Muscle of leg (tissue), 3 donors: ENCODE measurements at regions not wholly inside any gene's neighbourhood (a gene's known extent, or its start where the extent isn't known, plus 50 kb on each side); places are given as distances from the start of the nearest gene placed in this dataset.

ENCODE experiments used
- DNase-seq: peaks from one replicate; pipeline ENCODE4 v3.0.0; 2013
- H3K27ac ChIP-seq: one replicate; pipeline ENCODE4 v1.5.1; 2013; ENCODE audit warnings: mild to moderate bottlenecking, low read length, control low read depth
- H3K27me3 ChIP-seq: one replicate; pipeline ENCODE4 v1.6.1; 2013; ENCODE audit warnings: low read length; ENCODE audit not compliant: control insufficient read depth, insufficient read depth
- H3K36me3 ChIP-seq: one replicate; pipeline ENCODE4 v1.6.1; 2013; ENCODE audit warnings: low read length; ENCODE audit not compliant: control insufficient read depth, insufficient read depth
- H3K4me1 ChIP-seq: one replicate; pipeline ENCODE4 v1.6.1; 2013; ENCODE audit warnings: low read length; ENCODE audit not compliant: control insufficient read depth, insufficient read depth
- H3K4me3 ChIP-seq: one replicate; pipeline ENCODE4 v1.5.1; 2013; ENCODE audit warnings: low read length, control low read depth
- H3K9me3 ChIP-seq: replicated peaks from 2 replicates; pipeline ENCODE4 v1.6.1; 2013; ENCODE audit warnings: low read depth, low read length; ENCODE audit not compliant: control insufficient read depth
- WGBS: methylation state at CpG from one replicate; pipeline ENCODE4 v1.1.5; 2013; ENCODE audit warnings: missing lambda C conversion rate; ENCODE audit not compliant: insufficient coverage; 5-methylcytosine and 5-hydroxymethylcytosine counted together

DNA sequence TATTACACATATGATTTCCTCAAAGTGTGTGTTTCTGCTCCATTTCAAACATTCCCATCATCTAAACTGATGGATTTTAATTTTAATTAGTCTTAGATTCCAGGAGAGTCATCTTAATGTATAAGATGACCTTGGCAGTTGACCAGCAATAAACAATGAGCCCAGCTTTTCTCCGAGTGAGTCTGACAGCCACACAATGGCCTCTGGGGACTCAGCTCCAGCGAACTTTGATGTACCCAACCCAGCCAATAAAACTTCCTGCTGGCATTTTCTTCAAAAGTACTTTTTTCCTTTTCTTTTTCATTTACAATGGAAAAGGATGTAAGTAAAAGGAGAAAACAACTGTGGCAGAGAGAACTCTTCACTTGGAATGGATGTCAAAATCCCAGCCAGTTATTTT is 139.1 kb upstream of the CTBP2 start:
- no peak for DNase-seq
- Histone ChIP-seq H3K4me1 (no peaks in the 10 kb centered on the region), H3K27me3 (peaks cover 3% of the 10 kb centered on the region), H3K4me3 (no peak overlapping the region), H3K27ac (no peak overlapping the region), H3K9me3 (no peaks in the 10 kb centered on the region), H3K36me3 (no peaks in the 10 kb centered on the region)
- no CpG with 5 or more reads among the region's 2 CpGs for WGBS

DNA sequence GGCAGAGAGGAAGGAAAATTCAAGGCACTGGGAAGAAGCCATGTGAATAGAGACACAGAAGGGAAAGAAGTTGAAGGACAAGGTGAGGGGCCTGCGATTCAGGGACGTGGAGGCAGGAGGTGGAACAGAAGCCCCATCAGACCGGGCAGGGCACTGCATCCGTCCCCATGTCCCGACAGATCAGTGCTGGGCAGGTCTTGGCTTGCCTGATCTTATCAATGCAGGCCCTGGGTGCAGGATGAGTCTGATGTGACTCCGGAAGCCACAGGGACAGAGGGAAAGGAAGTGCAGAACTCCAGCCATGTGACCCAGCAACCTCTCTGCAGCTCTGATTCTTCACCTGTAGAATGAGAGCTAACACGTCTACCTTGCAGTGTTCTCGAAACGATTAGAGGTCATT is 136.2 kb upstream of the CTBP2 start:
- H3K4me3 ChIP-seq, result no peak overlapping the region
- H3K9me3 ChIP-seq, result no peaks in the 10 kb centered on the region
- 79% methylated on average over 7 of the region's 9 CpGs for WGBS
- no peaks in the 10 kb centered on the region for H3K36me3 ChIP-seq
- peaks cover 4% of the 10 kb centered on the region for H3K27me3 ChIP-seq
- H3K27ac ChIP-seq, result no peak overlapping the region
- no peak for DNase-seq
- no peaks in the 10 kb centered on the region for H3K4me1 ChIP-seq

DNA sequence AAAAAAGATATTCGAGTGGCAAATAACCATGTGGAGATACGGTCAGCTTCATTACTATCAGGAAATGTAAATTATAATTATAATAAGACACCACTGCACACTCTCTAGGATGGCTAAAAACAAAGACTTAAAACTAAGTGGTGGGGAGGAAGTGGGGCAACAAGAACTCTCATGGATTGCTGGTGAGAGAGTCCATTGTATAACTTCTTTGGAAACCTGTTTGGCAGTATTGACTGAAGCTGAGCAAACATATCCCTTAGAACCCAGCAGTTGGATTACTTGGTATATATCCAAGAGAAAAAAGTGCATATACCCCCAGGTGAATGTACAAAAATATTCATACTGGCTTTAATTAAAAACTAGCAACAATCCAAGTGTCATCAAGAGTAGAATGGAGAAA is 133.7 kb upstream of the CTBP2 start:
- Histone ChIP-seq H3K27me3 (peaks cover 2% of the 10 kb centered on the region), H3K27ac (no peak overlapping the region), H3K36me3 (no peaks in the 10 kb centered on the region), H3K4me3 (no peak overlapping the region), H3K4me1 (no peaks in the 10 kb centered on the region), H3K9me3 (no peaks in the 10 kb centered on the region)
- WGBS, result no CpG with 5 or more reads among the region's 2 CpGs
- DNase-seq, result no peak

DNA sequence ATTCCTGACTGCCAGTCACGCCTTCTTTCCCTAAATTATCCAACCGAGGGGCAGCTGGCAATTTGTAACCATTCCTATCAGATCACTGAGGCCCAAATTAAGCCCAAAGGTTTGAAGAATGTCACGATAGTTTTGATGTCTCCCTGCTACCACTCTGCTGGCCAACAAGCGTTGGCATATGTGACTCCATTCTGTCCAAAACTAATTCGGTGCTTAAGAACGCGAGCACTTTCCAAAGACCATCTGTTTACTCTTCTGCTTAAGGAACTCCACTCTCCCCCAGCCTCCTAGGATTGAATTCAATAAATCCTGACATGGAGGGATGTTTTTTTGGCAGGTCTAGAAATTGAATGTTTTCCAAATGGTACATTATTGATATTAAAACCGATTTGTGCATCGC is 131.5 kb upstream of the CTBP2 start:
- Histone ChIP-seq H3K36me3 (no peaks in the 10 kb centered on the region), H3K27me3 (peaks cover 4% of the 10 kb centered on the region), H3K27ac (no peak overlapping the region), H3K4me1 (no peaks in the 10 kb centered on the region), H3K9me3 (no peaks in the 10 kb centered on the region), H3K4me3 (no peak overlapping the region)
- 65% methylated on average over 4 of the region's 9 CpGs for WGBS
- peak; percentile 1 for DNase-seq

DNA sequence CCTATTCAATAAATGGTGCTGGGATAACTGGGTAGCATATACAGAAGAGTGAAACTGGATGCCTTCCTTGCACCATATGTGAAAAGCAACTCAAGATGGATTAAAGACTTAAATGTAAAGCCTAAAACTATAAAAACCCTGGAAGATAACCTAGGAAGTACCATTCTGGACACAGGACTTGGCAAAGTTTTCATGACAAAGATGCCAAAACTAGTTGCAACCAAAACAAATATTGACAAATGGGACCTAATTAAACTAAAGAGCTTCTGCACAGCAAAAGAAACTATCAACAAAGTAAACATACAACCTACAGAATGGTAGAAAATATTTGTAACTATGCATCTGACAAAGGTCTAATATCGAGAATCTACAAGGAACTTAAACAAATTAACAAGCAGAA is 129.1 kb upstream of the CTBP2 start:
- no peaks in the 10 kb centered on the region for H3K36me3 ChIP-seq
- no CpG with 5 or more reads among the region's 1 CpG for WGBS
- no peak overlapping the region for H3K27ac ChIP-seq
- no peaks in the 10 kb centered on the region for H3K4me1 ChIP-seq
- no peak for DNase-seq
- no peaks in the 10 kb centered on the region for H3K9me3 ChIP-seq
- peaks cover 6% of the 10 kb centered on the region for H3K27me3 ChIP-seq
- no peak overlapping the region for H3K4me3 ChIP-seq

DNA sequence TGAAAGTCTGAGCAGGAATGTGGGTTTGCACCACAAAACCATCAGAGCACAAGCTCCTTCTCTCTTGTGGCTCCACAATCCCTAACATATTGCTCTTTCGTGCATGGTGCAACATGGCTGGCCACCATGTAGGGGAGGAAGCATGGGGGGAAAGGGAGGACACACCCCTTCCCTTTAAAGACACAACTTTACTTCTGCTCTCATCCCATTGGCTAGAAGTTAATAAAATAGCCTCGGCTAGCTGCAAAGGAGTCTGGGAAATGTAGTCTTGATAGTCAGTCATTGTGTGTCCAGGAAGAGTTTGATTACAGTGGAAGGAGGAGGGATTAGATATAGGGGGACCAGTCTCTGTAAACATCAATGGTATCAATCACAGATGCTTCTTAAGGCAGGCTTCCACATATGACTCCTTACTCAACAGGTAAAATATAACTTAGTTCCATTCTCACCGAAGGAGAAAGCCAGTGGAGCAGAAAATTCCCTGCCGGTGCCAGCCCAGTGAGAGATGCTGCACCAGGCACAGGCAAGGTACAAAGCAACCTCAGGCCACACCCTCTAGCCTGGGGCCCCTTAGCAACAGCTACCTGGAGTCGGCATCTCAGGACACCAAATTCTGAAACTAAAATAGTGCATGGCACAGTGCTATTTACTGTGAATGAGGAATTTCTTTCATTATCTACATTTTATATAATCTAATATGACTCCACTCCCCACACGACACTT is 124.7 kb upstream of the CTBP2 start:
- Histone ChIP-seq H3K4me3 (no peak overlapping the region), H3K9me3 (no peaks in the 10 kb centered on the region), H3K4me1 (no peaks in the 10 kb centered on the region), H3K27me3 (peaks cover 14% of the 10 kb centered on the region), H3K36me3 (no peaks in the 10 kb centered on the region), H3K27ac (no peak overlapping the region)
- no peak for DNase-seq
- 100% methylated on average over 2 of the region's 6 CpGs for WGBS

DNA sequence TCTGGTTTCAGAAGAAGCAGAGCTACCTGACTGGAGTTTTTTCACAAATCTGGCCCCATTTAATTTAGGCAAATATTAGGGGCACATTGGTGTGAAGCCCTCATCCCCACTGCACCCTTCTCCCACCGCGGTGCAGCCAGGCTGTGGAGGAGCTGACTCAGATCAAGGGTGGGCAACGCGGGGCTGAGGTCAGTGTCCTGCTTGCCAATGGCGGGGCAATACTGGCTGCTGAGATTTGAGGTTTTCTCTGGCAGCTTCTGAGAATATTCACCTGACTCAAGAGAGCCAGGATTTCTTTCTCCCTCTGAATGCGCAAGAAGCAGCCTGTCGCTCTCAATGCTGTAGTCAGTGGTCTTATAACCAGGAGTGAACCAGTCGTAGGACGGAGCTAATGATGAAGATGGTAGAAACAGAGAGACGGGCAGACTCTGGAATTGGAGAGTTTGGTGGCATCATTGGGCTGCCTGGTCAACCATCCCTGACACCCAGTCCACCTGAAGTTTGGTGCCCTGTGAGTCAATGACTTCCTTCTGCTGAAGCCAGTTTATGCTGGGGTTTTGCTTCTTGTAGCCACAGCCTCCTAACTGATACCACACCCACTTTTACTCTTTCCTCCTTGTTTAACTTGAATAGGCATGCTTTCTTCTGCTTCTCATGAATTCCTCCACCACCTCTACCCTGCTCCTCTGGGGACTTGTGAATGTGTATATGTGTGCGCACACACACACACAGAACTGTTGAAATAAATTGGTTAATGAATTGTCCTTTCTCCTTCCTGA is 123.7 kb upstream of the CTBP2 start:
- Histone ChIP-seq H3K27ac (no peak overlapping the region), H3K36me3 (no peaks in the 10 kb centered on the region)
- 94% methylated on average over 5 of the region's 11 CpGs for WGBS

DNA sequence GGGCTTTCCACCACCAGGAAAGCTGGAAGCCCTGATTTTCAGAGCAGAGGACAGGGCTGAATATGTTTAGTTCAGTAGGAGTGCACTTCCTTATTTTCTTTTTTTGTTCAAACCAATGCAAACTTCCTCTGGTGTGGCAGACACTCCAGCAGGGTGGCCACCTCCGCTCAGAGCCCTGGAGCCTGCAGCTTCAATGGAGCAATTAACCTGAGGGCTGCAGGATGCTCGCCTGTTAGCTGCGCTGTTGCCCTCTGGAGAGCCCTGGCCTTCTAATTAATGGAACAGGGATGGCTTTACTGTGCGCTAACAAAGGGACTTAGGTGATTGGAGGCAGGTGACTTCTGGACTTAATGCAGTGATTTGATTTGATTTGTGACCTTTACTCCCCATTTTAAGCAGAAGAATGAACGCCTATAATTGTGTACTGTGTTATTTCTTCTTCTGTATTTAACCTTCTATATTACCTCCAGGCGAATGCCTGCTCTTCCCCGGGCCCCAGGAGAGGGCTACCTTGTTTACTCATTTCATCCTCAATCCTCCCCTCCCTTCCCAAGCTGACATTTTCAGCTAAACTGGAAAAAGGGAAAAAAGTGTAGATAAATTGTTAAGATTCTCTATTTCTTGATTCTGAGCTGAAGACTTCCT is 123.0 kb upstream of the CTBP2 start:
- 10% methylated on average over 2 of the region's 7 CpGs for WGBS
- no peak overlapping the region for H3K27ac ChIP-seq
- H3K36me3 ChIP-seq, result no peaks in the 10 kb centered on the region
- H3K4me1 ChIP-seq, result no peaks in the 10 kb centered on the region
- H3K4me3 ChIP-seq, result no peak overlapping the region
- no peak for DNase-seq
- no peaks in the 10 kb centered on the region for H3K9me3 ChIP-seq
- peaks cover 14% of the 10 kb centered on the region for H3K27me3 ChIP-seq

More for the DNA sequence above, 123.7 kb upstream of the CTBP2 start:
- DNase-seq, result no peak
- Histone ChIP-seq H3K4me1 (no peaks in the 10 kb centered on the region), H3K27me3 (peaks cover 14% of the 10 kb centered on the region), H3K4me3 (no peak overlapping the region), H3K9me3 (no peaks in the 10 kb centered on the region)

DNA sequence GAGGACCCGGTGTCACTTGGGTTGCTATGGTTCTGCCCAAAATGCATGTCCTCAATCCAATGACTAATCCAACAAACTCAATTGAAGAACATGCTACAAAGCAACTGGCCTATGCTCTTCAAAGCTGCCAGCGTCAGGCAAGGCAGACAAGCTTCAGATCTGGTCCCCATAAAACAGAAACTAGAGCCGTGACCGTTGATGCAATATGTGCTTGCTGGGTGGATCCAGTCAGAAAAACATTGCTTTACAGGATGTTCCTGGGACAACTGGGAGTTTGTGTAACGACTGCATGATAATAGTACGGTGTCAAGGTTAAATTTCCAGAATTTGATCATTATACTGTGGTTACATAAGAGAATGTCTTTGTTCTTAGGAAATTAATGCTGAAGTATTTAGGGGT is 120.7 kb upstream of the CTBP2 start:
- H3K9me3 ChIP-seq, result peaks cover 1% of the 10 kb centered on the region
- H3K4me3 ChIP-seq, result no peak overlapping the region
- peaks cover 10% of the 10 kb centered on the region for H3K27me3 ChIP-seq
- H3K36me3 ChIP-seq, result no peaks in the 10 kb centered on the region
- H3K4me1 ChIP-seq, result no peaks in the 10 kb centered on the region
- 67% methylated on average over 4 of the region's 6 CpGs for WGBS
- H3K27ac ChIP-seq, result no peak overlapping the region
- no peak for DNase-seq

DNA sequence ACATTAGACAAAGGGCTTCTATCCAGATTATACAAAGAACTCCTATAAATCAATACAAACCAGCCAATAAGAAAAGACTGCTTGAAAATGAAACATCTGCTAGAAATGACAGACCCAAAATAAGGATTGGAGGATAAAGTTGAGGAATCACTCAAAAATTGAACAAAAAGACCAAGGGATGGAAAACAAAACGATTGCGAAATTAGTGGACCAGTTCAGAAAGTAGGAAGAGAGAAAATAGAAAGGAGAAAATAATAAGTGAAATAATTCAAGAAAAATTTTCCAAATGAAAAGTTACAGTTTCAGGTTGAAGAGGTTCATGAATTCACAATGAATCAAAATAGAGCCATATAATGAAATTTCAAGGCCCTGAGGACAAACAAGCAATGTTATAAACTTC is 115.8 kb upstream of the CTBP2 start:
- no peak overlapping the region for H3K27ac ChIP-seq
- H3K4me1 ChIP-seq, result no peaks in the 10 kb centered on the region
- H3K36me3 ChIP-seq, result no peaks in the 10 kb centered on the region
- H3K27me3 ChIP-seq, result peaks cover 7% of the 10 kb centered on the region
- DNase-seq, result no peak
- no peak overlapping the region for H3K4me3 ChIP-seq
- no CpG with 5 or more reads among the region's 2 CpGs for WGBS
- peaks cover 2% of the 10 kb centered on the region for H3K9me3 ChIP-seq
